ENCODE measurements at regions not wholly inside any gene's neighbourhood (a gene's known extent, or its start where the extent isn't known, plus 50 kb on each side); places are given as distances from the start of the nearest gene placed in this dataset.
"Not testable (repeated sequence)": the region's sequence is repeated elsewhere in the genome, so short reads cannot be mapped to it uniquely, and the experiment has no call there.

DNA sequence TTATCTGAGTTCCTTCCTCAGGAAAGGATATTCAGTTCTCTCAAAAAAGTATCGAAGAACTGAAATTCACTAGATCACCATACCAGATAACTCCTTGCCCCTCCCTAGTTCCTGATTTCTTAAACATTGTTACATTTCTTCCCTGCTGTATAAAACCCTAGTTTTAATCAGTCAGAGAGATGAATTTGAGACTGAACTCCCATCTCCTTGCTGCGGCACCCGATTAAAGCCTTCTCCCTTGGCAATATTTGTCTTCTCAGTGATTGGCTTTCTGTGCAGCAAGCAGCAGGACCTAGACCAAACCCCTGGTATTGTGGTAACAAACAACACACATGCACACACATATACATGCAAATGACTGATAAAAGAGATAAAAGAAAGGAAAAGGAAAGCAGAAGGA, 1364.6 kb upstream of the GJE1 start:
- no peak for DNase-seq (ENCODE audit: low spot score)

DNA sequence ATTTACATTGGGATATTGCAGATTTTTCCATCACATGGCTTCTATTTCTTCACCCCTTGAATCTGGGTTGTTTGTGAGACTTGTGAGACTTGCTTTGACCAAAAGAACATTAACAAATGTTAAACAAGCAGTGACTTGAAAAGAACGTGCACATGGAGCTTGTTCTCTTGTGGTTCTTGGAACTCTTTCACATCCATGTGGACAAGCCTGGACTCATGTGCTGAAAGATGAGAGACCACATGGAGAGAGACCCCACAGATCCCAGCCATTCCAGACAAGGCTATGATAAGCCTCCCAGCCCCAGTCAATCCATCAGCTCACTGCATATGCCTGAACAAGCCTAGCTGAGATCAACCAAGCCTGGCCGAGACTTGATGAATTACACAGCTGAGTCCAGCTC, 1365.7 kb upstream of the GJE1 start:
- no peak for DNase-seq (ENCODE audit: low spot score)

DNA sequence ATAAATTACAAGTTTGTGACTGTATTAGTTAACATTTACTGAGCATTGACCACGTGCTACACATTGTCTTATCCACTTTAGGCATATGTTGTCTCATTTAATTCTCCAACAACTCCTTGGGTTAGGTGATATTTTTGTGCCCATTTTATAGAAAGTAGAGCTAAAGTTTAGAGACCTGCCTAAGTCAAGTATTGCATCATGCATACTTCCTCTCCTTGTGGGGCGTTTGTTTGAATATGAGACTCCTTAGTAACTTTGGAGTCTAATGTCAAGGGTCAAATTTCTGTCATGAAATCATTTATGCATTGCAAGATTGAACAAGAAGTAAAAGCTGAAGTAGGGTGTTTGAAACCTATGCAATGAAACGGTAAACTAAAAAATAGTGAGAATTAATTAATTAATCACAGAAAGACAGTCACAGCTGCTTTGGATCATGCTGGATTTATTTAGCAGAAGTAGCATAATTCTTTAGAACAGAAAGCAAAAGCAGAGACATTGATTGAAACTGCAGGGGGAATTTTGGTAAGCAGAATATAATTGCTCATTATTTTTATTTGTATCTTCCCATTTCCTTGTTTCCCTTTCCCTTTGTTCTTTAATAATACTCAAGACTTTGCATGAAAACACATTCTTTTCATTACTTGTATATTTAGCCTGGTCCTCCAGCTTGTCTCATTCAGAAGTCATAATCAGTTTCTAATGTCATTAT, 1374.4 kb upstream of the GJE1 start:
- no peak for DNase-seq (ENCODE audit: low spot score)

DNA sequence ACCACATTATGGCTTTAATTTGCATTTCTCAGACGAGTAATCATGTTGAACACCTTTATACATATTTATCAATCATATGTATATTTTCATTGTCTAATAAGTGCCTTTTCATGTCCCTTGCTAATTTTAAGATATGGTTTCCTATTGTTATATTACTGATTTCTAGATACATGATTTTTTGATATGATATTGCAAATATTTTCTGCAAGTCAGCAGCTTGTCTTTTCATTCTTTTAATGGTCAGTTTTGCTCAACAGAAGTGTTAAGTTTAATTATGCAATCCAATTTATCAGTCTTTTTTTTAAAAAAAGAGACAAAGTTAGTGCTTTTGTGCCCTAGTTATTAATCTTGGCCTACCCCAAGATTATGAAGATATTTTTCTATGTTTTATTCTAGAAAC, 1377.8 kb upstream of the CITED2 start:
- DNase-seq (ENCODE audit: low spot score), result no peak

- DNase-seq (ENCODE audit: low spot score), result no peak
Measured at GRCh38 chr6:140747114-140747513, 1372.7 kb upstream of the CITED2 start.

GRCh38 chr6:140744659-140745320, 1370.3 kb upstream of the CITED2 start:
- no peak for DNase-seq (ENCODE audit: low spot score)

DNA sequence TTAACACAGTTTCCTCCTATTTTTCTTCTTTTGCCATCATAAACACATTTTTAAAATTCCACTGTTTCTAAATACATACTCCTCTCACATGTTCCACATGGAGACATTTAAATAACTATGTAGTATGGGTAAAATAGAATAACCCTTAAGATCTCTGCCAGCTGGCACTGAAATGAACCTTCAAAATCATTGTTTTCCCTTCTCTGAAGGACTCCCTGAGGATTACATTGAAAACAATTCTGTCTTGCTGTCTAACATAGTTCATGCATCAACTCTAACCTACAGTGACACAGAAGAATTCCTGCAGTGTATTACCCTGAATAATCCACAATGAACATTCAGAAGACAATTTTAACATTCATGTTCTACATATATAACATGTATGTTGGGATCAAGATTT, 1361.8 kb upstream of the CITED2 start:
- DNase-seq (ENCODE audit: low spot score), result no peak

GRCh38 chr6:140732991-140733390, 1358.5 kb upstream of the CITED2 start:
- DNase-seq (ENCODE audit: low spot score), result no peak

- DNase-seq (ENCODE audit: low spot score), result no peak
Measured at GRCh38 chr6:140732155-140732554, 1357.7 kb upstream of the CITED2 start.

- no peak for DNase-seq (ENCODE audit: low spot score)
Measured at GRCh38 chr6:140731741-140732140, 1357.3 kb upstream of the CITED2 start.

GRCh38 chr6:140729521-140729920, 1355.1 kb upstream of the CITED2 start:
- DNase-seq (ENCODE audit: low spot score), result no peak

DNA sequence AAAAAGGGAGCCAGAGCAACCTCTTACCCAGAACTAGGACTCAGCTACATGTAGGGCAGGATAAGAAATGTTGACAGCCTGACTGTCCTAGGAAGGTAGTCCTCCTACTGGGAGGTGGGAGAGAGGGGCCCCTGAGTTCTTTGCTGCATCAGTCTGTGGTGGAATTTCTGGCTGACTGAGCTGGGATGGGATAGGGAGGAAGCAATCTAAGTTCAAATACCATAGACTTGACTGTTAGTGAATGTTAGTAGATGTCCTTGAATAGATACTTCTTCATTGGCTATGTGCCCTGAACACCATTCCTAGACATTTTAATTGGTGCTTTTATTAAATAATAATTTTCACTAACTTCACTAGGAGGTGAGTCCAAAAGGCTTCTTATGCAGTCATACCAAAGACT, 1343.6 kb upstream of the CITED2 start:
- no peak for DNase-seq (ENCODE audit: low spot score)

DNA sequence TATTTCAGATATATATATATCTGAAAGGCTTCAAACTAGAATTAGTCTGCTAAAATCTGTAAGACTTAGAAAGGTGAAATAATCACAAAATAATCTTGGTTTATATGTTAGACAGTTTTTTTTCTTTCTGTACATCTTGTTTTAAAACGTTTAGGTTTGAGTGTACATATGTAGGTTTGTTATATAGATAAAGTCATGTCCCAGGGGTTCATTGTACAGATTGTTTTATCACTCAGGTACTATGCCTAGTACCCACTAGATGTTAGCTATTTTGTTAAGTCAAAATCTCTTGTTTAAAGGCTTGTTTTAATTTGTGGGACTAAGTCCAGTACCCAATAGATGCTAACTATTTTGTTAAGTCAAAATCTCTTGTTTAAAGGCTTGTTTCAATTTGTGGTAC, 1339.0 kb upstream of the CITED2 start:
- no peak for DNase-seq (ENCODE audit: low spot score)

DNA sequence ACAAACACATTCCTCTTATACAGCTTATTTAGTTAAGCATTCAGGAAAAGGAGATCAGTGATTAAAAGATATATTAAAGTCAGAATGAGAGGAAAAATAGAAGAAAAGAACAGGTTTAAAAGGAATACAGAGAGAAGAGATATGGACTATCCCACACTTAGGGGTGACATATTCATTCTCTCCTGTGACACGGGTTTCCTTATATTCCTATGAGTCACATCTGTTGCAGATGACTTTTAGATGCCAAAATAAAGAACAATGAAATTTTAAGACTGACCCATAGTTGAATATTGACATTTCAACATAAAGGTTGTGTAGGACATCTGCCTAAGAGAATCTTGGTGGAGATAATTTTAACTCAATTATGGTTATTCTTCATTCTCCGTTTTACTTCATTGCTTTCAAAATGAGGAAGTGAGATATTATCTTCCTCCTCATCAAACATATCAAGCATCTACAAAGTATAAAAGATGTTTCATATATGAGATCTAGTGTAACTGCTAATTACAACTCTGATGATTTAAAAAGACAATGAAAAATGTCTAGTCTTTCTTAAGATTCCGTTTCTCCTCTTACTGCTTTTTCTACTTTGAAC, 1336.7 kb upstream of the CITED2 start:
- no peak for DNase-seq (ENCODE audit: low spot score)

- no peak for DNase-seq (ENCODE audit: low spot score)
Measured at GRCh38 chr6:140708441-140708840, 1334.0 kb upstream of the CITED2 start.

DNA sequence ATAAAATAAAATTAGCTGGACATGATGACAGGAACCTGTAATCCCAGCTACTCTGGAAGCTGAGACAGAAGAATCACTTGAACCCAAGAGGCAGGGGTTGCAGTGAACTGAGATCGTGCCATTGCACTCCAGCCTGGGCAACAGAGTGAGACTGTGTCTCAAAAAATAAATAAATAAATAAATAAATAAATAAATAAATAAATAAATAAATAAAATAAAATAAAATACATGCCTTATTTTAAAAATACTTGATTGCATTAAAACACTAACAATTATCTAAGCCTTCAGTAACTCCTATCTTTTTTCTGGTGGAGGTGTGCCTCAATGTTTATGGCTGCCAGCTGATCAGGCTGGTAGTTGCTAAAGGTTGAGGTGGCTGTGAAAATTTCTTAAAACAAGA, 1329.6 kb upstream of the CITED2 start:
- DNase-seq (ENCODE audit: low spot score), result not testable (repeated sequence)

GRCh38 chr6:140697585-140697984, 1323.1 kb upstream of the CITED2 start:
- DNase-seq (ENCODE audit: low spot score), result no peak

GRCh38 chr6:140684776-140685550, 1310.5 kb upstream of the CITED2 start:
- DNase-seq (ENCODE audit: low spot score), result no peak

DNA sequence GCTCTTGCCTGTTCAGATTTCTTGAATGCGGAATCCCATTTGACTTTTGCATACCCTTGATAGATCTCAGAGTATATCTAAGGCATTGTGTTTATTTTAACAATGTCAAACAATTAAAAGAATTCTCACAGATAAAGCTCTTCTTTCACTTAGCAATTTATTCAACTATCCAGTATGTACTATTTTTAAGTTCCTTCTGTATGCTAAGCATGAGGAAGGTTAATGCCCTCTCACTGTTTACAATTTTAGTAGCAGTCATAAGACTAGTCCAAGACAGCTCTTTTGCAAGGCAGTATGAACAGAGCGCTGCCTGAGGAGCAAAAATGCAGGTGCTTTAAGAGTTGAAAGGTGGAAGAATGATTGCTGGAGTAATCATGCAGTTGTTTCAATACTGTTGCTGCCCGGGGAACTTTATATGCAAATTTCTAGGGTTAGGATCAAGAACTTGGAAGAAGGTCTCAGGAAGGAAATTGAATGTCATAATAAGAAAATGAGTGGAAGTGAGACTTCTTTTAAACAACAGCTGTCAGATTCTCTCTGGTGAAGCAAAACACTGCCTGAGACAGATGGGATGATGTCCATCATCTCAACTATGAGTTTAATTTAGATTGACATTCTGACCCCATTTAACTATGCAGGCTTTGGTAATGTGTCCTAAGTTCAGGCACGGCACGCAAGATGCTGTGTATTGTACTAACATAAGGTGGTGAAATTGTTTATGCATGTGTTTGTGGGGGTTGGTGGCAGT, 1303.5 kb upstream of the CITED2 start:
- no peak for DNase-seq (ENCODE audit: low spot score)

GRCh38 chr6:140671926-140672325, 1297.5 kb upstream of the CITED2 start:
- DNase-seq (ENCODE audit: low spot score), result no peak

GRCh38 chr6:140670021-140670420, 1295.6 kb upstream of the CITED2 start:
- DNase-seq (ENCODE audit: low spot score), result no peak

GRCh38 chr6:140669321-140669720, 1294.9 kb upstream of the CITED2 start:
- DNase-seq (ENCODE audit: low spot score), result no peak
